WTC11 (cell line): ENCODE measurements at regions not wholly inside any gene's neighbourhood (a gene's known extent, or its start where the extent isn't known, plus 50 kb on each side); places are given as distances from the start of the nearest gene placed in this dataset.
"Not testable (repeated sequence)": the region's sequence is repeated elsewhere in the genome, so short reads cannot be mapped to it uniquely, and the experiment has no call there.

ENCODE experiments used
- ATAC-seq: fragments of 200-7000 bp; cut with Tn5 transposase; 2 replicates; pipeline ENCODE4 v1.10.0; 2021; ENCODE audit warnings: mild to moderate bottlenecking, moderate library complexity
- CTCF ChIA-PET: fragments of 300-600 bp; sonication (Branson Sonifier 250); formaldehyde crosslinking; loops from one replicate; lab custom pipeline; 2021; ENCODE audit warnings: antibody characterized with exemption; lab: Charles Lee
- POLR2A ChIA-PET: fragments of 350-600 bp; sonication (Branson Sonifier 250); formaldehyde crosslinking; loops from one replicate; lab custom pipeline; 2021; ENCODE audit warnings: antibody characterized with exemption; lab: Charles Lee
- DNase-seq: peaks from one replicate; pipeline ENCODE4 v3.0.0; 2021; ENCODE audit warnings: low spot score
- H3K27ac Mint-ChIP-seq: 2 replicates; pipeline ENCODE4 v1.8.0; 2021; ENCODE audit warnings: mixed read lengths
- H3K27me3 Mint-ChIP-seq: 2 replicates; pipeline ENCODE4 v1.8.0; 2021; ENCODE audit warnings: low read depth, mild to moderate bottlenecking, moderate library complexity, mixed read lengths
- H3K36me3 Mint-ChIP-seq: 2 replicates; pipeline ENCODE4 v1.8.0; 2021; ENCODE audit warnings: mixed read lengths
- H3K4me1 Mint-ChIP-seq: 2 replicates; pipeline ENCODE4 v1.8.0; 2022; ENCODE audit warnings: mixed read lengths
- H3K4me3 Mint-ChIP-seq: 2 replicates; pipeline ENCODE4 v1.8.0; 2021; ENCODE audit warnings: mild to moderate bottlenecking, moderate library complexity, mixed read lengths
- H3K9me3 Mint-ChIP-seq: 2 replicates; pipeline ENCODE4 v1.8.0; 2021; ENCODE audit warnings: mixed read lengths
- AR ChIP-seq: fragments of 250-450 bp; sonication (Bioruptor Pico); IDR thresholded peaks from 2 replicates; pipeline ENCODE4 v1.9.0; 2021; ENCODE audit warnings: mild to moderate bottlenecking
- ARID4B ChIP-seq: sonication (generic); formaldehyde crosslinking; IDR thresholded peaks from 2 replicates; pipeline ENCODE4 v1.8.0; 2023; ENCODE audit warnings: missing genetic modification reagents, mild to moderate bottlenecking, borderline replicate concordance
- CDX4 ChIP-seq: fragments of 250-450 bp; sonication (Bioruptor Pico); IDR thresholded peaks from 2 replicates; pipeline ENCODE4 v1.9.0; 2021; ENCODE audit warnings: moderate library complexity, mild to moderate bottlenecking, inconsistent platforms, borderline replicate concordance
- EMX1 ChIP-seq: fragments of 250-450 bp; sonication (Bioruptor Pico); IDR thresholded peaks from 2 replicates; pipeline ENCODE4 v1.8.0; 2021; ENCODE audit warnings: mild to moderate bottlenecking
- ERG ChIP-seq: fragments of 250-450 bp; sonication (Bioruptor Pico); IDR thresholded peaks from 2 replicates; pipeline ENCODE4 v1.8.0; 2021; ENCODE audit warnings: mild to moderate bottlenecking
- IRF1 ChIP-seq: sonication (generic); formaldehyde crosslinking; IDR thresholded peaks from 2 replicates; pipeline ENCODE4 v1.8.0; 2023; ENCODE audit warnings: missing genetic modification reagents
- JAZF1 ChIP-seq: fragments of 250-450 bp; sonication (Bioruptor Pico); IDR thresholded peaks from 2 replicates; pipeline ENCODE4 v1.9.0; 2021; ENCODE audit warnings: moderate library complexity, mild to moderate bottlenecking, inconsistent platforms
- MYBL2 ChIP-seq: sonication (generic); formaldehyde crosslinking; IDR thresholded peaks from 2 replicates; pipeline ENCODE4 v1.8.1; 2023; ENCODE audit warnings: mild to moderate bottlenecking, moderate library complexity, missing genetic modification reagents
- NFATC4 ChIP-seq: fragments of 250-450 bp; sonication (Bioruptor Pico); IDR thresholded peaks from 2 replicates; pipeline ENCODE4 v1.9.0; 2021; ENCODE audit warnings: mild to moderate bottlenecking
- SP1 ChIP-seq: sonication (generic); formaldehyde crosslinking; conservative IDR thresholded peaks from 2 replicates; pipeline ENCODE4 v1.8.1; 2022; ENCODE audit warnings: missing genetic modification reagents
- TCF7 ChIP-seq: sonication (generic); formaldehyde crosslinking; IDR thresholded peaks from 2 replicates; pipeline ENCODE4 v1.8.0; 2022; ENCODE audit warnings: mild to moderate bottlenecking, low read depth, missing genetic modification reagents, moderate library complexity
- TEAD1 ChIP-seq: sonication (generic); formaldehyde crosslinking; IDR thresholded peaks from 2 replicates; pipeline ENCODE4 v1.8.0; 2022; ENCODE audit warnings: mild to moderate bottlenecking, missing genetic modification reagents
- ZBTB21 ChIP-seq: sonication (generic); formaldehyde crosslinking; IDR thresholded peaks from 2 replicates; pipeline ENCODE4 v1.8.1; 2023; ENCODE audit warnings: mild to moderate bottlenecking, missing genetic modification reagents, borderline replicate concordance
- ZNF219 ChIP-seq: sonication (generic); formaldehyde crosslinking; IDR thresholded peaks from 2 replicates; pipeline ENCODE4 v1.8.0; 2023; ENCODE audit warnings: missing genetic modification reagents, mild to moderate bottlenecking, borderline replicate concordance
- ZNF232 ChIP-seq: sonication (generic); formaldehyde crosslinking; IDR thresholded peaks from 2 replicates; pipeline ENCODE4 v1.8.0; 2022; ENCODE audit warnings: mild to moderate bottlenecking, missing genetic modification reagents
- ZNF396 ChIP-seq: fragments of 250-450 bp; sonication (Bioruptor Pico); IDR thresholded peaks from 2 replicates; pipeline ENCODE4 v1.8.0; 2021; ENCODE audit warnings: mild to moderate bottlenecking, moderate library complexity, borderline replicate concordance
- ZNF416 ChIP-seq: fragments of 250-450 bp; sonication (Bioruptor Pico); IDR thresholded peaks from 2 replicates; pipeline ENCODE4 v1.9.0; 2021; ENCODE audit warnings: mild to moderate bottlenecking, inconsistent platforms
- ZNF423 ChIP-seq: fragments of 250-450 bp; sonication (Bioruptor Pico); IDR thresholded peaks from 2 replicates; pipeline ENCODE4 v2.1.2; 2022; ENCODE audit warnings: mild to moderate bottlenecking, moderate library complexity
- ZNF512 ChIP-seq: sonication (generic); formaldehyde crosslinking; IDR thresholded peaks from 2 replicates; pipeline ENCODE4 v1.8.1; 2022; ENCODE audit warnings: missing genetic modification reagents, borderline replicate concordance

GRCh38 chr19:20289186-20289585 lies 122.2 kb downstream of the ZNF486 start (continued):
- TF ChIP-seq ERG (CRISPR knock-in tag): no peak
- TF ChIP-seq, all 79 proteins: peak for 0

- TF ChIP-seq AR (CRISPR knock-in tag): no peak
- TF ChIP-seq ERG (CRISPR knock-in tag): no peak
- TF ChIP-seq ZNF423 (CRISPR knock-in tag): no peak
- no peak for TF ChIP-seq IRF1 (CRISPR knock-in tag)
- TF ChIP-seq CDX4 (CRISPR knock-in tag): no peak
- TF ChIP-seq ZNF512 (CRISPR knock-in tag): no peak
- TF ChIP-seq EMX1: no peak
- TF ChIP-seq TCF7 (CRISPR knock-in tag): no peak
- no peak for TF ChIP-seq ZBTB21
- no peak for TF ChIP-seq TEAD1 (CRISPR knock-in tag)
- TF ChIP-seq JAZF1 (CRISPR knock-in tag): no peak
- no peak for TF ChIP-seq ZNF416 (CRISPR knock-in tag)
- TF ChIP-seq ZNF219 (CRISPR knock-in tag): no peak
- TF ChIP-seq SP1: no peak
- TF ChIP-seq NFATC4 (CRISPR knock-in tag): no peak
- TF ChIP-seq MYBL2 (CRISPR knock-in tag): no peak
- TF ChIP-seq ARID4B (CRISPR knock-in tag): no peak
- no peak for TF ChIP-seq ZNF232 (CRISPR knock-in tag)
- no peak for TF ChIP-seq ZNF396 (CRISPR knock-in tag)
- Mint-ChIP-seq H3K27me3 (no peaks in the 10 kb centered on the region; the same call in 1 of the 2 replicates), H3K36me3 (no peaks in the 10 kb centered on the region), H3K9me3 (no peaks in the 10 kb centered on the region), H3K4me1 (peaks cover 10% of the 10 kb centered on the region), H3K27ac (no peak overlapping the region), H3K4me3 (no peak overlapping the region)
- ATAC-seq (no peak), DNase-seq (no peak)
- POLR2A ChIA-PET: no interaction called here
- CTCF ChIA-PET: interaction anchor here (0.6 kb wide), 1 partner anchor 24 kb away, joined by 3 read pairs; no protein-coding TSS in a partner anchor
These were observed 120.1 kb downstream of the ZNF486 start for GRCh38 chr19:20287070-20287469.

GRCh38 chr19:20285876-20286275 lies 118.9 kb downstream of the ZNF486 start:
- H3K36me3 Mint-ChIP-seq, H3K27me3 Mint-ChIP-seq, DNase-seq, ATAC-seq, H3K4me1 Mint-ChIP-seq, H3K27ac Mint-ChIP-seq, CTCF ChIA-PET, H3K4me3 Mint-ChIP-seq, H3K9me3 Mint-ChIP-seq, POLR2A ChIA-PET: not testable (repeated sequence)
